Stomach (tissue), 8 donors: ENCODE measurements at regions not wholly inside any gene's neighbourhood (a gene's known extent, or its start where the extent isn't known, plus 50 kb on each side); places are given as distances from the start of the nearest gene placed in this dataset.
A peak's percentile ranks its signal among the peaks of the same experiment; 100 is the strongest.

Experiments used
- DNase-seq, 2 donors: peaks; one replicate each; pipeline versions ENCODE4 v3.0.0 to v3.0.0-alpha.2; 2013 to 2019
- H3K27ac ChIP-seq, 5 donors: fragments of 200-600 bp in 4 of 5; sonication (generic) in 4 of 5; one replicate each; pipeline ENCODE4 v1.5.1; 2013 to 2019; ENCODE audit warnings: mild to moderate bottlenecking in 1 of 5, moderate library complexity in 1 of 5
- H3K27me3 ChIP-seq, 3 donors: fragments of 200-600 bp; sonication (generic); one replicate each; pipeline ENCODE4 v1.5.1; 2017 to 2019; ENCODE audit warnings: mixed run types in 1 of 3
- H3K36me3 ChIP-seq, 4 donors: fragments of 200-600 bp; sonication (generic); 1 replicate in 3 of 4; 2 replicates in 1 of 4; pipeline ENCODE4 v1.5.1; 2016 to 2019
- H3K4me1 ChIP-seq, 4 donors: fragments of 200-600 bp; sonication (generic); one replicate each; pipeline ENCODE4 v1.5.1; 2016 to 2019
- H3K4me3 ChIP-seq, 4 donors: fragments of 200-600 bp; sonication (generic) in 3 of 4; one replicate each; pipeline ENCODE4 v1.5.1; 2016 to 2019; ENCODE audit warnings: mild to moderate bottlenecking in 1 of 4
- H3K9me3 ChIP-seq, 4 donors: fragments of 200-600 bp; sonication (generic); one replicate each; pipeline ENCODE4 v1.5.1; 2016 to 2019
- EP300 ChIP-seq: sonication (generic); formaldehyde crosslinking; IDR thresholded peaks from one replicate; pipeline ENCODE4 v1.6.1; 2017; ENCODE audit warnings: antibody characterized with exemption
- POLR2A ChIP-seq, 4 donors: fragments of 450-650 bp; IDR thresholded peaks; one replicate each; pipeline ENCODE4 v1.6.1; 2016; ENCODE audit warnings: antibody characterized with exemption in 4 of 4, control low read depth in 2 of 4, mild to moderate bottlenecking in 1 of 4, moderate library complexity in 1 of 4
- POLR2AphosphoS5 ChIP-seq, 3 donors: sonication (generic); formaldehyde crosslinking; IDR thresholded peaks; one replicate each; pipeline ENCODE4 v1.6.1; 2016; ENCODE audit warnings: antibody characterized with exemption in 3 of 3
- WGBS, 5 donors: extraction: QIAGEN DNeasy Blood & Tissue Kit in 3 of 5; methylation state at CpG; one replicate each; pipeline versions ENCODE4 v1.1.5 to v1.1.7; 2013 to 2018; 5-methylcytosine and 5-hydroxymethylcytosine counted together
- intact Hi-C: fragments of 100-400 bp; cut with DNase I; formaldehyde crosslinking; loops from one replicate; pipeline ENCODE4 v1.15.1; 2023; ENCODE audit warnings: low total_unique reads
- TF ChIP-seq, protein P1 (sequence below), 7 experiments: fragments of 450-650 bp in 4 of 7; fragments of 200-600 bp in 3 of 7; sonication (generic) in 3 of 7; IDR thresholded peaks; one replicate each; pipeline ENCODE4 v1.5.1; 2016 to 2019; ENCODE audit warnings: antibody characterized with exemption in 7 of 7, control low read depth in 2 of 7, mild to moderate bottlenecking in 1 of 7
- donor health status: healthy with polysubstance abuse.
- donor health status: Bipolar disorder and iron deficiency.
- donor health status: healthy.

DNA sequence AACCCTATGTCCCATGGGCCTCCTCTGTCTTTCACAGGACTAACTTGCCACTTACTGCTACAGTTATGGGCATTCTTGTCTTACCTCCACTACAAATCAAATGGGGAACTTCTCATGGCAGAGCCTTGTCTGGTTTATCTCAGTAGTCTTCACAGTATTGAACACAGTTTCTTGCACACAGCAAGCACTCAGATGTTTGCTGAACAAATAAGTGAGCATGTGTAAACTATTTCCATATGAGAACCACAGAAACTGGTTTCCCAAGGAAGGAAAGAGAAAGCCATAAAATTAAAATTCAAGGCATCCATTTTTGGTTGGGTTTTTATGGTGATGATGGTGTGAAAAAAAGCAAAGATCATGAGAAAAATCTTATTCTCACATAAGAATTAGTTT, 189.2 kb downstream of the MEX3B start:
- no peaks in the 10 kb centered on the region for H3K36me3 ChIP-seq
- H3K27ac ChIP-seq = no peak overlapping the region
- intact Hi-C loops = no loop called here
- DNase-seq = no peak
- no peaks in the 10 kb centered on the region for H3K9me3 ChIP-seq
- no peaks in the 10 kb centered on the region for H3K4me1 ChIP-seq
- TF ChIP-seq POLR2AphosphoS5 (IDR thresholded peaks at IDR 0.05) (no peak), POLR2A (IDR thresholded peaks at IDR 0.05) (no peak), EP300 (no peak)
- TF ChIP-seq, protein P1, sequence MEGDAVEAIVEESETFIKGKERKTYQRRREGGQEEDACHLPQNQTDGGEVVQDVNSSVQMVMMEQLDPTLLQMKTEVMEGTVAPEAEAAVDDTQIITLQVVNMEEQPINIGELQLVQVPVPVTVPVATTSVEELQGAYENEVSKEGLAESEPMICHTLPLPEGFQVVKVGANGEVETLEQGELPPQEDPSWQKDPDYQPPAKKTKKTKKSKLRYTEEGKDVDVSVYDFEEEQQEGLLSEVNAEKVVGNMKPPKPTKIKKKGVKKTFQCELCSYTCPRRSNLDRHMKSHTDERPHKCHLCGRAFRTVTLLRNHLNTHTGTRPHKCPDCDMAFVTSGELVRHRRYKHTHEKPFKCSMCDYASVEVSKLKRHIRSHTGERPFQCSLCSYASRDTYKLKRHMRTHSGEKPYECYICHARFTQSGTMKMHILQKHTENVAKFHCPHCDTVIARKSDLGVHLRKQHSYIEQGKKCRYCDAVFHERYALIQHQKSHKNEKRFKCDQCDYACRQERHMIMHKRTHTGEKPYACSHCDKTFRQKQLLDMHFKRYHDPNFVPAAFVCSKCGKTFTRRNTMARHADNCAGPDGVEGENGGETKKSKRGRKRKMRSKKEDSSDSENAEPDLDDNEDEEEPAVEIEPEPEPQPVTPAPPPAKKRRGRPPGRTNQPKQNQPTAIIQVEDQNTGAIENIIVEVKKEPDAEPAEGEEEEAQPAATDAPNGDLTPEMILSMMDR (IDR thresholded peaks at IDR 0.05) = no peak
- no peaks in the 10 kb centered on the region for H3K27me3 ChIP-seq
- H3K4me3 ChIP-seq = no peak overlapping the region

DNA sequence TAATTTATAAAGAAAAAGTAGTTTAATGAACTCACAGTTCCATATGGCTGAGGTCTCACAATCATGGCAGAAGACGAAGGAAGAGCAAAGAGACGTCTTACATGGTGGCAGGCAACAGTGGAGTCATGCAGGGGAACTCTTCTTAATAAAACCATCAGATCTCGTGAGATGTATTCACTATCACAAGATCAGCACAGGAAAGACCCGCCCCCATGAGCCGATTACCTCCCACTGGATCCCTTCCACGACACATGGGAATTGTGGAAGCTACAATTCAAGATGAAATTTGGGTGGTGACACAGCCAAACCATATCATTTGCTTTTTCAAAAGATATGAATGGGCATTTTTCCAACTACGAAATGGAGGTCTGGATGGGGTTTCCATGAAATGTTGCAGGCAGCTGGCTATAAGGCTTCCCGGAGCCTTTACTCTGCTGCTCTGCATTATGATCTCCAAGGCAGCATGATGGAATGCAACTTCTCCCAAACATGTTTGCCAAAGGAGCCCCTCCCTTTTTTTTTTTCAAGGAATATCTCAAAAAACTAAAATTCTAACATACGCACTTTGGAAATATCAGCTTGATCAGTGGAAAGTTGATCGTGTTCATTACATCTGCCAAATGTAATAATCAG, 189.7 kb downstream of the MEX3B start:
- H3K4me1 ChIP-seq = no peaks in the 10 kb centered on the region
- intact Hi-C loops = no loop called here
- H3K4me3 ChIP-seq = no peak overlapping the region
- no peak overlapping the region for H3K27ac ChIP-seq
- TF ChIP-seq EP300 = no peak
- no peak for TF ChIP-seq POLR2A (IDR thresholded peaks at IDR 0.05)
- TF ChIP-seq, protein P1 (IDR thresholded peaks at IDR 0.05) = no peak
- no peak for TF ChIP-seq POLR2AphosphoS5 (IDR thresholded peaks at IDR 0.05)
- WGBS, 5 donors = 81 to 89% (median 88%) methylated on average over 10 of the region's 10 CpGs
- no peaks in the 10 kb centered on the region for H3K9me3 ChIP-seq
- no peaks in the 10 kb centered on the region for H3K36me3 ChIP-seq
- no peaks in the 10 kb centered on the region for H3K27me3 ChIP-seq
- peak in 1 of 2 donors; percentile 59 for DNase-seq

DNA sequence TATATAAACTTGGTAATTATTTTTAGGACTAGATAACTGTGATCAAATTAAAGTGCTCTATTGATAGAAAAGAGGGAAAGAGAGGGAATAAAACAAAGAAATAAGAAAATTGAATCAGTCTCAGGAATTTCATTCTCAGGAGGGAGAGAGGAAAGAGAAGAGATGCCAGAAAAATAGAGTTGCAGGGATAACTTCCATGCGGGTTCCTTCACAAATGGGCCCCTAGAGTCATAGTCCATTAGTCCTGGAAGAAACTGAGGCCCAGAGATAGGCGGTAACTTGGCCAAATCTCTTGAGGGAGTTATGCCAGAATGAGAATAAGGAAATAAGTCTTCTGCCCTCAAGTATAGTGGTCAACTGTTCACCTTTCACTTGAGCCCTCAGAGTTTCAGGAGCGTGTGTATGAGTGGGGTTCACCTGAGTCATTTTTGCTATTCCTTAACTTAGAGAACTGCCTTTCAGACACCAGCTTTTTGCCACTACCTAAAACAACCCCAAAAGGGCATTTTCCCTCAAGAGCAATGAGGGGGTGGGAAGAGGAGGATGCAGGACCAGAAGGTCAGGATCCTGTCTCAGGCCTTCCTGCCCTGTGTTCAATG, 192.6 kb downstream of the MEX3B start:
- peaks cover 0 to 7% (median 0%) of the 10 kb centered on the region in 3 donors for H3K27me3 ChIP-seq
- no peak overlapping the region for H3K27ac ChIP-seq
- no peaks in the 10 kb centered on the region for H3K4me1 ChIP-seq
- DNase-seq = peak in 1 of 2 donors; percentile 21
- WGBS, 5 donors = 78 to 95% (median 88%) methylated on average over 3 of the region's 3 CpGs
- intact Hi-C loops = no loop called here
- no peak overlapping the region for H3K4me3 ChIP-seq
- TF ChIP-seq POLR2AphosphoS5 (IDR thresholded peaks at IDR 0.05) (no peak), POLR2A (IDR thresholded peaks at IDR 0.05) (no peak), EP300 (no peak)
- TF ChIP-seq, protein P1 (IDR thresholded peaks at IDR 0.05) = no peak
- H3K9me3 ChIP-seq = no peaks in the 10 kb centered on the region
- H3K36me3 ChIP-seq = no peaks in the 10 kb centered on the region

DNA sequence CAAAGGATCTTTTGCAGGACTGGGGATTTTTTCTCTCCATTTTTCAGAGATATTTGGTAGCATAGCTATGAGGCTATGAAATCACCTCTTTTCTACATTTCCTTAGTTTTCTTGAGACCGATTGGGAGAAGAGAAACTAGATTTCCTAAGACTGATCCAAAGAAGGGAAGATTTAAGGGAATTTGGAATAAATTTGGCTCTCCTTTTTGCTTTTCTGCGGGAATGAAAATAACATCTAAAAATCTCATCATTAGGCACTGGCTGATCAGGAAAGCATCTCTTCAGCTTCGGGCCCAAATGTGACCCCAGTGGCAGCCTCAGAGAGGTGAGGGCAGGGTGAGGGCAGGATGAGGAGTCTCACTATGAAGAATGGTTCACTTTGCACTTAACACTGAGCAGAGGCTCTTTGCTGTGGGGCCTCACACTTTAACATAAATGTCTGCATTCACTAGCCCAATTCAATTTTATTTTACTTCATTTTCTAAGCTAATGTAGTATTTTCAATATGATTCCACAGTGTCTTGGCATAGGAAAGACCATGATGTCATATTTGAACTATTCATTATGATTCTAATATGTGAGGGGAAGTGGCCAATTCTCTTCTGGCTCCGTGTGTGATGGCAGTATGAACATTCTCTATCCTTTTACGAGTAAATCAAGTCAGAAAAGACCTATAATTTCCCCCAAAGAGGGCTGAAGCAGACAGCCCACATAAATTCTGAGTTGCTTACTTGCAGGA, 193.2 kb downstream of the MEX3B start:
- Histone ChIP-seq H3K27me3 (peaks cover 0 to 7% (median 0%) of the 10 kb centered on the region in 3 donors), H3K36me3 (no peaks in the 10 kb centered on the region), H3K4me1 (no peaks in the 10 kb centered on the region), H3K9me3 (no peaks in the 10 kb centered on the region), H3K27ac (no peak overlapping the region), H3K4me3 (no peak overlapping the region)
- TF ChIP-seq POLR2A (IDR thresholded peaks at IDR 0.05) = no peak
- TF ChIP-seq EP300 = no peak
- TF ChIP-seq, protein P1 (IDR thresholded peaks at IDR 0.05) = no peak
- no peak for TF ChIP-seq POLR2AphosphoS5 (IDR thresholded peaks at IDR 0.05)
- 59 to 75% (median 68%) methylated on average over 5 of the region's 5 CpGs for WGBS, 5 donors
- intact Hi-C loops = no loop called here
- peak in 1 of 2 donors; percentile 75 for DNase-seq
